Mesenchymal stem cell (in vitro differentiated cells and primary cell): ENCODE measurements at regions not wholly inside any gene's neighbourhood (a gene's known extent, or its start where the extent isn't known, plus 50 kb on each side); places are given as distances from the start of the nearest gene placed in this dataset.

ENCODE experiments used
- DNase-seq: peaks from one replicate; pipeline ENCODE4 v3.0.0-alpha.2; 2013
- H2AFZ ChIP-seq: one replicate; pipeline ENCODE4 v1.6.1; 2013; ENCODE audit warnings: low read depth, mild to moderate bottlenecking, control low read depth, inconsistent platforms, low read length, moderate library complexity
- H2AK5ac ChIP-seq: 2 replicates; pipeline ENCODE4 v1.6.1; 2013; ENCODE audit warnings: low read length, moderate library complexity, mild to moderate bottlenecking, inconsistent platforms; ENCODE audit not compliant: severe bottlenecking
- H2BK120ac ChIP-seq: one replicate; pipeline ENCODE4 v1.6.1; 2013; ENCODE audit warnings: low read depth, mild to moderate bottlenecking, inconsistent platforms, low read length, moderate library complexity
- H2BK12ac ChIP-seq, 2 experiments: one replicate each; pipeline ENCODE4 v1.6.1; 2013; ENCODE audit warnings: inconsistent platforms in 2 of 2, low read length in 2 of 2, mild to moderate bottlenecking in 2 of 2, moderate library complexity in 2 of 2, control low read depth in 1 of 2
- H2BK15ac ChIP-seq: one replicate; pipeline ENCODE4 v1.6.1; 2013; ENCODE audit warnings: mild to moderate bottlenecking, low read depth, inconsistent platforms; ENCODE audit not compliant: poor library complexity, severe bottlenecking
- H2BK5ac ChIP-seq: 2 replicates; pipeline ENCODE4 v1.6.1; 2013; ENCODE audit warnings: low read depth, mild to moderate bottlenecking, low read length, control low read depth, inconsistent platforms; ENCODE audit not compliant: poor library complexity, severe bottlenecking
- H3K14ac ChIP-seq, 2 experiments: one replicate each; pipeline ENCODE4 v1.6.1; 2013; ENCODE audit warnings: inconsistent platforms in 2 of 2, low read length in 2 of 2, control low read depth in 1 of 2, mild to moderate bottlenecking in 1 of 2, moderate library complexity in 1 of 2
- H3K18ac ChIP-seq, 2 experiments: one replicate each; pipeline ENCODE4 v1.6.1; 2013; ENCODE audit warnings: inconsistent platforms in 2 of 2, low read length in 2 of 2, control low read depth in 1 of 2, low read depth in 1 of 2, mild to moderate bottlenecking in 1 of 2
- H3K23ac ChIP-seq, 2 experiments: one replicate each; pipeline ENCODE4 v1.6.1; 2013; ENCODE audit warnings: inconsistent platforms in 2 of 2, low read length in 2 of 2, mild to moderate bottlenecking in 2 of 2, moderate library complexity in 2 of 2, control low read depth in 1 of 2
- H3K27ac ChIP-seq: 2 replicates; pipeline ENCODE4 v1.5.1; 2013; ENCODE audit warnings: mild to moderate bottlenecking, moderate library complexity, low read length, control low read depth, inconsistent platforms; ENCODE audit not compliant: poor library complexity, severe bottlenecking
- H3K27me3 ChIP-seq, 2 experiments: 2 replicates each; pipeline versions ENCODE4 v1.6.1 to v1.7.0; 2013; ENCODE audit warnings: low read length in 2 of 2, mild to moderate bottlenecking in 2 of 2, moderate library complexity in 2 of 2, control low read depth in 1 of 2, inconsistent platforms in 1 of 2; ENCODE audit not compliant: control insufficient read depth in 1 of 2, insufficient read depth in 1 of 2
- H3K36me3 ChIP-seq, 2 experiments: 2 replicates each; pipeline versions ENCODE4 v1.6.1 to v1.7.0; 2013; ENCODE audit warnings: low read length in 2 of 2, control low read depth in 1 of 2, inconsistent platforms in 1 of 2, low read depth in 1 of 2, mild to moderate bottlenecking in 1 of 2; ENCODE audit not compliant: insufficient read depth in 2 of 2, control insufficient read depth in 1 of 2
- H3K4ac ChIP-seq, 2 experiments: one replicate each; pipeline ENCODE4 v1.6.1; 2013; ENCODE audit warnings: inconsistent platforms in 2 of 2, low read length in 2 of 2, mild to moderate bottlenecking in 2 of 2, moderate library complexity in 2 of 2, control low read depth in 1 of 2, low read depth in 1 of 2
- H3K4me1 ChIP-seq: 2 replicates; pipeline ENCODE4 v1.6.1; 2013; ENCODE audit warnings: low read depth, low read length, control low read depth; ENCODE audit not compliant: control insufficient read depth, insufficient read depth
- H3K4me2 ChIP-seq: 2 replicates; pipeline ENCODE4 v1.6.1; 2013; ENCODE audit warnings: low read length, mild to moderate bottlenecking, inconsistent platforms; ENCODE audit not compliant: poor library complexity, severe bottlenecking
- H3K4me3 ChIP-seq, 2 experiments: 2 replicates each; pipeline versions ENCODE4 v1.5.1 to v1.7.0; 2013; ENCODE audit warnings: low read length in 2 of 2, mild to moderate bottlenecking in 2 of 2, control low read depth in 1 of 2, low read depth in 1 of 2; ENCODE audit not compliant: insufficient read depth in 1 of 2
- H3K79me1 ChIP-seq: replicated peaks from 2 replicates; pipeline ENCODE4 v1.6.1; 2013; ENCODE audit warnings: mild to moderate bottlenecking, control low read depth, low read length, inconsistent platforms; ENCODE audit not compliant: poor library complexity, severe bottlenecking
- H3K9ac ChIP-seq: 2 replicates; pipeline ENCODE4 v1.7.0; 2013; ENCODE audit warnings: mild to moderate bottlenecking, low read length, moderate library complexity
- H3K9me3 ChIP-seq: 2 replicates; pipeline ENCODE4 v1.7.0; 2013; ENCODE audit warnings: mild to moderate bottlenecking, low read length; ENCODE audit not compliant: control insufficient read depth
- H4K8ac ChIP-seq: one replicate; pipeline ENCODE4 v1.6.1; 2013; ENCODE audit warnings: inconsistent platforms, mild to moderate bottlenecking, low read length, moderate library complexity
- H4K91ac ChIP-seq: one replicate; pipeline ENCODE4 v1.6.1; 2013; ENCODE audit warnings: mild to moderate bottlenecking, low read length, inconsistent platforms
- WGBS: methylation state at CpG from one replicate; pipeline ENCODE4 v1.1.7; 2013; ENCODE audit warnings: mixed read lengths; 5-methylcytosine and 5-hydroxymethylcytosine counted together

DNA sequence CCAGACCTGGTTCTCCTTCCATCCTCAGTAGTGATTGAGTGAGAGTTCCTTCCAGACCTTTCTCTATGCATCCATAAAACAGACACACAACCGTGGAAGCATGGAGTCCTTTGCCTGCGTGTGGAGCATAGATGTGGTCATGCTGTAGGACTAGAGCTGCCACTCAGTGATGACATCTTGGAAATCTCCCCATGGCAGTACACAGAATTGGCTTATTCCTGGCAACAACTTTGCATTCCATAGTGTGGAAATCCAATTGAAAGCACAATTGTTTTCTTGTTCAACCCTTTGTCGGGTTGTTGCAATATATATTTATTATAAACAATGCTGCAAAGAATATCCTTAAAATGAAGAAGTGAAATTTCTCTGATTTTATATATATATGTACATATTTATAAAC is 547.8 kb downstream of the CDH26 start:
- Histone ChIP-seq H3K14ac (no peak overlapping the region), H4K91ac (no peak overlapping the region)

GRCh38 chr20:60507087-60507694 is 549.0 kb downstream of the CDH26 start:
- Histone ChIP-seq H3K14ac (no peak overlapping the region), H3K27ac (no peak overlapping the region), H3K4me1 (no peaks in the 10 kb centered on the region), H4K91ac (no peak overlapping the region), H3K4ac (no peak overlapping the region), H3K4me3 (no peak overlapping the region), H3K79me1 (no peaks in the 10 kb centered on the region), H3K9me3 (no peaks in the 10 kb centered on the region), H2BK120ac (no peak overlapping the region), H2BK5ac (no peak overlapping the region), H3K36me3 (no peaks in the 10 kb centered on the region), H3K9ac (no peak overlapping the region), H2AK5ac (no peak overlapping the region), H2BK15ac (no peak overlapping the region), H2AFZ (no peak overlapping the region), H3K27me3 (peaks cover 0 to 16% of the 10 kb centered on the region in 2 experiments), H4K8ac (no peak overlapping the region), H3K23ac (no peak overlapping the region), H2BK12ac (no peak overlapping the region), H3K18ac (no peak overlapping the region), H3K4me2 (no peak overlapping the region)
- 70% methylated on average over 9 of the region's 9 CpGs for WGBS
- no peak for DNase-seq

More for the DNA sequence above, 547.8 kb downstream of the CDH26 start:
- Histone ChIP-seq H3K18ac (no peak overlapping the region), H3K4me3 (no peak overlapping the region), H3K4ac (no peak overlapping the region), H3K9me3 (no peaks in the 10 kb centered on the region), H3K27ac (no peak overlapping the region), H2BK15ac (no peak overlapping the region), H3K79me1 (no peaks in the 10 kb centered on the region), H3K9ac (no peak overlapping the region), H3K27me3 (peaks cover 0 to 16% of the 10 kb centered on the region in 2 experiments), H2BK120ac (no peak overlapping the region), H4K8ac (no peak overlapping the region), H3K4me1 (no peaks in the 10 kb centered on the region), H3K36me3 (no peaks in the 10 kb centered on the region), H2AFZ (no peak overlapping the region), H3K23ac (no peak overlapping the region), H2BK12ac (no peak overlapping the region), H3K4me2 (no peak overlapping the region), H2AK5ac (no peak overlapping the region), H2BK5ac (no peak overlapping the region)
- 94% methylated on average over 2 of the region's 3 CpGs for WGBS
- DNase-seq = no peak

GRCh38 chr20:60509407-60509806 is 551.2 kb downstream of the CDH26 start:
- Histone ChIP-seq H3K9me3 (no peaks in the 10 kb centered on the region), H2BK120ac (no peak overlapping the region), H3K4me1 (no peaks in the 10 kb centered on the region), H3K27me3 (peaks cover 0 to 16% of the 10 kb centered on the region in 2 experiments), H3K18ac (no peak overlapping the region), H3K4me2 (no peak overlapping the region), H3K4me3 (no peak overlapping the region), H4K8ac (no peak overlapping the region), H3K4ac (no peak overlapping the region), H3K14ac (no peak overlapping the region), H2BK5ac (no peak overlapping the region), H3K27ac (no peak overlapping the region), H3K36me3 (no peaks in the 10 kb centered on the region), H4K91ac (no peak overlapping the region), H2AK5ac (no peak overlapping the region), H3K23ac (no peak overlapping the region), H2BK12ac (no peak overlapping the region), H2AFZ (no peak overlapping the region), H3K79me1 (no peaks in the 10 kb centered on the region), H3K9ac (no peak overlapping the region), H2BK15ac (no peak overlapping the region)
- DNase-seq = no peak
- WGBS = 56% methylated on average over 3 of the region's 4 CpGs

DNA sequence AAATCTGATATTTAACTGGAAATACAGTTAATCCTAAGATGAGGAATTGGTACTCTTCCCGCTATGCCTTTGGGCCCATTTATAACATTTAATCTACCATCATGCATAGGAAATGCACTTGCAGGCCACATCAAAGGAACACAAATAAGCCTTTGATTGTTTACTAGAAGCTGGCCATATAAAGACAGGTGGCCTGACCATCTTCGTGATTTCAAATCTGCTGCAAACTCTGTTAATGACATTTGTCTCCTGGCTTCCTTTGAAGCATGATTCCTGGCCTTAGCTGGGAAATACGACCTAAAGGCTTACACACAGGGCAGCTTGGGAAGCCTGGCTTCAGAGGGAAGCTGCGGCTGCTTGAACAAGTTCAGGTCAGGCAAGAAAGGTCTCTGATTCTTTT is 552.1 kb downstream of the CDH26 start:
- no peak overlapping the region for H3K18ac ChIP-seq
- no peak overlapping the region for H3K14ac ChIP-seq
- H3K4me3 ChIP-seq = no peak overlapping the region
- no peak overlapping the region for H4K8ac ChIP-seq
- H2BK12ac ChIP-seq = no peak overlapping the region
- H2BK5ac ChIP-seq = no peak overlapping the region
- H3K4me1 ChIP-seq = no peaks in the 10 kb centered on the region
- H3K4me2 ChIP-seq = no peak overlapping the region
- no peak overlapping the region for H2AK5ac ChIP-seq
- H3K27me3 ChIP-seq = peaks cover 0 to 16% of the 10 kb centered on the region in 2 experiments
- no peaks in the 10 kb centered on the region for H3K79me1 ChIP-seq
- H2AFZ ChIP-seq = no peak overlapping the region
- WGBS = 67% methylated on average over 4 of the region's 4 CpGs
- H3K23ac ChIP-seq = no peak overlapping the region
- no peaks in the 10 kb centered on the region for H3K36me3 ChIP-seq
- no peak overlapping the region for H2BK15ac ChIP-seq
- no peak overlapping the region for H4K91ac ChIP-seq
- DNase-seq = no peak
- no peak overlapping the region for H3K9ac ChIP-seq
- no peaks in the 10 kb centered on the region for H3K9me3 ChIP-seq
- no peak overlapping the region for H3K27ac ChIP-seq
- no peak overlapping the region for H2BK120ac ChIP-seq
- no peak overlapping the region for H3K4ac ChIP-seq
